Stomach (tissue), 8 donors: ENCODE measurements at regions not wholly inside any gene's neighbourhood (a gene's known extent, or its start where the extent isn't known, plus 50 kb on each side); places are given as distances from the start of the nearest gene placed in this dataset.
"Not testable (repeated sequence)": the region's sequence is repeated elsewhere in the genome, so short reads cannot be mapped to it uniquely, and the experiment has no call there.

Experiments used
- DNase-seq, 2 donors: peaks; one replicate each; pipeline versions ENCODE4 v3.0.0 to v3.0.0-alpha.2; 2013 to 2019
- H3K27ac ChIP-seq, 5 donors: fragments of 200-600 bp in 4 of 5; sonication (generic) in 4 of 5; one replicate each; pipeline ENCODE4 v1.5.1; 2013 to 2019; ENCODE audit warnings: mild to moderate bottlenecking in 1 of 5, moderate library complexity in 1 of 5
- H3K27me3 ChIP-seq, 3 donors: fragments of 200-600 bp; sonication (generic); one replicate each; pipeline ENCODE4 v1.5.1; 2017 to 2019; ENCODE audit warnings: mixed run types in 1 of 3
- H3K36me3 ChIP-seq, 4 donors: fragments of 200-600 bp; sonication (generic); 1 replicate in 3 of 4; 2 replicates in 1 of 4; pipeline ENCODE4 v1.5.1; 2016 to 2019
- H3K4me1 ChIP-seq, 4 donors: fragments of 200-600 bp; sonication (generic); one replicate each; pipeline ENCODE4 v1.5.1; 2016 to 2019
- H3K4me3 ChIP-seq, 4 donors: fragments of 200-600 bp; sonication (generic) in 3 of 4; one replicate each; pipeline ENCODE4 v1.5.1; 2016 to 2019; ENCODE audit warnings: mild to moderate bottlenecking in 1 of 4
- H3K9me3 ChIP-seq, 4 donors: fragments of 200-600 bp; sonication (generic); one replicate each; pipeline ENCODE4 v1.5.1; 2016 to 2019
- EP300 ChIP-seq: sonication (generic); formaldehyde crosslinking; IDR thresholded peaks from one replicate; pipeline ENCODE4 v1.6.1; 2017; ENCODE audit warnings: antibody characterized with exemption
- POLR2A ChIP-seq, 4 donors: fragments of 450-650 bp; IDR thresholded peaks; one replicate each; pipeline ENCODE4 v1.6.1; 2016; ENCODE audit warnings: antibody characterized with exemption in 4 of 4, control low read depth in 2 of 4, mild to moderate bottlenecking in 1 of 4, moderate library complexity in 1 of 4
- POLR2AphosphoS5 ChIP-seq, 3 donors: sonication (generic); formaldehyde crosslinking; IDR thresholded peaks; one replicate each; pipeline ENCODE4 v1.6.1; 2016; ENCODE audit warnings: antibody characterized with exemption in 3 of 3
- WGBS, 5 donors: extraction: QIAGEN DNeasy Blood & Tissue Kit in 3 of 5; methylation state at CpG; one replicate each; pipeline versions ENCODE4 v1.1.5 to v1.1.7; 2013 to 2018; 5-methylcytosine and 5-hydroxymethylcytosine counted together
- intact Hi-C: fragments of 100-400 bp; cut with DNase I; formaldehyde crosslinking; loops from one replicate; pipeline ENCODE4 v1.15.1; 2023; ENCODE audit warnings: low total_unique reads
- TF ChIP-seq, protein P1 (sequence below), 7 experiments: fragments of 450-650 bp in 4 of 7; fragments of 200-600 bp in 3 of 7; sonication (generic) in 3 of 7; IDR thresholded peaks; one replicate each; pipeline ENCODE4 v1.5.1; 2016 to 2019; ENCODE audit warnings: antibody characterized with exemption in 7 of 7, control low read depth in 2 of 7, mild to moderate bottlenecking in 1 of 7
- donor health status: healthy with polysubstance abuse.
- donor health status: Bipolar disorder and iron deficiency.
- donor health status: healthy.

DNA sequence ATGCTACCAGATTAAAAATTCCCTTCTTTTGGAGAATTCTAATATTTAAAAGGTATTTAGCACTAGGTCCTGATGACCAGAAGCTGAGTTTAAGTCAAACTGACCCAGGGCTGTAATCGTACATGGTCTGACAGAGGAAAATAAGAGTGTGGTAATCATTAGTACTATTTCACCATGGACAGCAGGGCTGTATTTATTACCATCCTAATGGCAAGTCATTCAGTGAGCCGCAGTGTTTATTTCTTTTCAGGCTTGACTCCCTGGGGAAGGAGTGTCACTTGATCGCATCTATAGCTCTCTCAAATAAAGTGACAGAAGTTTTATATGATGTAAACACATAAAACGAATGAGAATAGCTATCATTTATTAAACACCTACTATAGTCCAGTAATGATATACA lies 261.8 kb downstream of the BTG1 start:
- TF ChIP-seq POLR2AphosphoS5 (IDR thresholded peaks at IDR 0.05), result no peak
- no peak for TF ChIP-seq POLR2A (IDR thresholded peaks at IDR 0.05)
- TF ChIP-seq, protein P1, sequence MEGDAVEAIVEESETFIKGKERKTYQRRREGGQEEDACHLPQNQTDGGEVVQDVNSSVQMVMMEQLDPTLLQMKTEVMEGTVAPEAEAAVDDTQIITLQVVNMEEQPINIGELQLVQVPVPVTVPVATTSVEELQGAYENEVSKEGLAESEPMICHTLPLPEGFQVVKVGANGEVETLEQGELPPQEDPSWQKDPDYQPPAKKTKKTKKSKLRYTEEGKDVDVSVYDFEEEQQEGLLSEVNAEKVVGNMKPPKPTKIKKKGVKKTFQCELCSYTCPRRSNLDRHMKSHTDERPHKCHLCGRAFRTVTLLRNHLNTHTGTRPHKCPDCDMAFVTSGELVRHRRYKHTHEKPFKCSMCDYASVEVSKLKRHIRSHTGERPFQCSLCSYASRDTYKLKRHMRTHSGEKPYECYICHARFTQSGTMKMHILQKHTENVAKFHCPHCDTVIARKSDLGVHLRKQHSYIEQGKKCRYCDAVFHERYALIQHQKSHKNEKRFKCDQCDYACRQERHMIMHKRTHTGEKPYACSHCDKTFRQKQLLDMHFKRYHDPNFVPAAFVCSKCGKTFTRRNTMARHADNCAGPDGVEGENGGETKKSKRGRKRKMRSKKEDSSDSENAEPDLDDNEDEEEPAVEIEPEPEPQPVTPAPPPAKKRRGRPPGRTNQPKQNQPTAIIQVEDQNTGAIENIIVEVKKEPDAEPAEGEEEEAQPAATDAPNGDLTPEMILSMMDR (IDR thresholded peaks at IDR 0.05), result no peak
- Histone ChIP-seq H3K4me3 (no peak overlapping the region), H3K27me3 (no peaks in the 10 kb centered on the region), H3K36me3 (no peaks in the 10 kb centered on the region), H3K27ac (no peak overlapping the region), H3K4me1 (no peaks in the 10 kb centered on the region), H3K9me3 (no peaks in the 10 kb centered on the region)
- 72 to 91% (median 86%) methylated on average over 4 of the region's 4 CpGs for WGBS, 5 donors
- no peak for DNase-seq
- intact Hi-C loops, result no loop called here

DNA sequence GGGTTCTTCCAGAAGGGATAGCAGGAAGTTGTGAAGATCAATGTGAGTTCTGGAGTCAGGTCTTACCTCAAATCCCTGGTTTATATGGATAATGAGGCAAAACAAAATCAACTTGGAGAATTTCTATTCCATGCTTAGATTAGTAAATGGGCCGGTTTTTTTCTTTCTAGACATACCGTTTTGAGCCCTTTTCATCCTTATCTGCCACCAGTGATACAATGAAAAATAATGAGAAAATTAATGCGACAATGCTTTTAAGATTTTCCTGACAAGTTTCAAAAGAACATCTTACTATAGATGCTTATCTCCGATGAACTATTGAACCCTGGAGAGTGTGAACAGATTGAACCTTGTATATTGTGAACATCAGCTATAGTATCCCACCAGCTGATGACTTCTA lies 262.7 kb downstream of the BTG1 start:
- WGBS, 5 donors, result 83 to 89% (median 86%) methylated on average over 4 of the region's 4 CpGs

DNA sequence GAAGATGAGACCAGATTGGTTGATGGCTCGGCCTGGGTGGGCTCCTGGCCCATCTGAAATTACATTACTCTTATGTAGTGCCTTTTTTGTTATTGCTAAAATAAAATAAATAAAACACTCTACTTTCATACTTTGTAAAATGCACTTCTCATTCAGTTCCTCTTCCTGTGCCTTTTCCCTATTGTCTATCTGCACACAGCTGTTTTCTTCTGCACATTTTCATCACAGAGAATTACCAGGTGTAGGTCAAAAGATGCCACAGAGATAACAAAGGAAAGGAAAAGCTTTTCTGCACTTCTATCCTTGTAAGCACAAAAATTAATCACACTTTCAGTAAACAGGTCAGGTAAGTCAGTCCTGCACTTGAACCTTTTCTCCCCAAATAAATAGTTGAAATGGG lies 265.1 kb downstream of the BTG1 start:
- no peak for DNase-seq
- Histone ChIP-seq H3K9me3 (no peaks in the 10 kb centered on the region), H3K4me3 (no peak overlapping the region), H3K27me3 (no peaks in the 10 kb centered on the region), H3K4me1 (peaks cover 6 to 22% (median 7%) of the 10 kb centered on the region in 4 donors), H3K36me3 (no peaks in the 10 kb centered on the region), H3K27ac (no peak overlapping the region)
- intact Hi-C loops, result no loop called here
- TF ChIP-seq POLR2A (IDR thresholded peaks at IDR 0.05) (no peak), EP300 (no peak), POLR2AphosphoS5 (IDR thresholded peaks at IDR 0.05) (no peak)
- WGBS, 5 donors, result 94 to 97% (median 94%) methylated on average over 1 of the region's 1 CpG

More for the DNA sequence above, 262.7 kb downstream of the BTG1 start:
- H3K4me1 ChIP-seq, result peaks cover 0 to 3% (median 0%) of the 10 kb centered on the region in 4 donors
- no peaks in the 10 kb centered on the region for H3K27me3 ChIP-seq
- no peak for DNase-seq
- no peaks in the 10 kb centered on the region for H3K9me3 ChIP-seq
- no peak overlapping the region for H3K27ac ChIP-seq
- TF ChIP-seq POLR2AphosphoS5 (IDR thresholded peaks at IDR 0.05), result no peak
- TF ChIP-seq, protein P1 (IDR thresholded peaks at IDR 0.05), result no peak
- no peak for TF ChIP-seq EP300
- no peak for TF ChIP-seq POLR2A (IDR thresholded peaks at IDR 0.05)
- intact Hi-C loops, result no loop called here
- no peaks in the 10 kb centered on the region for H3K36me3 ChIP-seq
- H3K4me3 ChIP-seq, result no peak overlapping the region

DNA sequence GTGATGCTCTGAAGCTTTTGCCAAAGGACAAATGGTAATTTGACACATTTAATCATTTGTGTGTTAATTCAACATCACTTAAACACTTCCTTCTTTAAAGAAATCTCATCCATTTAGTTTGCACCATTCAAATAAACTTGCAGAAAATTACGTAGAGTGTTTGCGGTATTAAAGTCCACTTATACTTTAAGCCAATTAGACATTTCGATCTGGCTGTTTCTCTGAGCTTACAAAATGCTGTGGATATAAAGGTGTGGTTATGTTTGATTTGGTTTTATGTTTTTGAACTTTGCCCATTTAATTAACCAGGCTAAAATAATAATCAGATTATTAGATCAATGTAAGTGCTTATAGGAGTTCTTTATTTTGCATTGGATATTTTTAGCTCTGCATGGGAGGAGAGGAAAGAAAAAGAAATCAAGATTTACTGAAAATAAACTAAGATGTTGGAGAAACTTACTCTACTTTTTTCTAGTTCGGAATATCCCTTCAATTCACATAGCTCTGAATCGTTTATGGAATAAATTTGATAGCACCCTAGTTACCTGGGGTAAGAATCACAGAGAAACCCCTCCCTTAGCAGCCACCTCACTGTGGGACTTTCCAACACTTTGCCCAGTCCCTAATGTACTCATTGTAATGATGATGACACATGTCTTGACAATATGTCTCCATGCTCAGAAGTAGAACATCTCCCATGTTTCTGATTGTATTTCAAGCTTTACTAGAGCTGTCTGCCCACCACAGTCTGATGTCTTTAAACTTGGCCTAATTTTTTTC lies 268.0 kb downstream of the BTG1 start:
- Histone ChIP-seq H3K4me3 (no peak overlapping the region), H3K27me3 (no peaks in the 10 kb centered on the region), H3K27ac (peak overlapping the region; percentile 61 to 79 (median 69)), H3K36me3 (no peaks in the 10 kb centered on the region), H3K9me3 (no peaks in the 10 kb centered on the region), H3K4me1 (peaks cover 6 to 22% (median 7%) of the 10 kb centered on the region in 4 donors)
- WGBS, 5 donors, result 23 to 55% (median 44%) methylated on average over 5 of the region's 5 CpGs
- DNase-seq, result peak in 1 of 2 donors; percentile 63
- intact Hi-C loops, result no loop called here
- TF ChIP-seq EP300, result no peak
- TF ChIP-seq POLR2AphosphoS5 (IDR thresholded peaks at IDR 0.05), result no peak
- no peak for TF ChIP-seq POLR2A (IDR thresholded peaks at IDR 0.05)
- TF ChIP-seq, protein P1 (IDR thresholded peaks at IDR 0.05), result no peak

DNA sequence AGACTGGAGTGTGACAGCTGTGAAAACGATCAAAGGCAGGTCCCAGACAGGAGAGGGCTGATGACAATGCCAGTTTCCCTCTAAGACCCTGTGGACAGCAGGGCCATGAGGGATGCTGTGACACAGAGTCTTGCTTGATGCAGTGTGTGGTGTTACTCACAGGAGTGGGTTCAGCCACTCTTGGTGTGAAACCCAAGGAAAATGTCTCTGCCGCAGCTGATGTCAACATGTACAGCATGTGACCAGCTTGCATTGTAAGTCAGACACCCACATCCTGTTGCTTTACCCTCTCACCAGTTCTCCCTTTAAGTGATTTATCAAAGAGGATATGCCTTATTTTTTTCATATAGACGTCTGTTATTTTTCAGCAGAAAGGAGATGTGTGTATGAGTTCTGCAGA lies 268.6 kb downstream of the BTG1 start:
- H3K27ac ChIP-seq, result peak overlapping the region; percentile 35 to 79 (median 69)
- DNase-seq, result peak; percentile 52 to 87
- H3K4me1 ChIP-seq, result peaks cover 6 to 25% (median 7%) of the 10 kb centered on the region in 4 donors
- H3K27me3 ChIP-seq, result no peaks in the 10 kb centered on the region
- intact Hi-C loops, result no loop called here
- H3K4me3 ChIP-seq, result no peak overlapping the region
- H3K9me3 ChIP-seq, result no peaks in the 10 kb centered on the region
- peak; percentile 26 to 67 (median 52) for TF ChIP-seq POLR2AphosphoS5 (IDR thresholded peaks at IDR 0.05)
- TF ChIP-seq, protein P1 (IDR thresholded peaks at IDR 0.05), result no peak
- H3K36me3 ChIP-seq, result no peaks in the 10 kb centered on the region
- WGBS, 5 donors, result 5 to 30% (median 21%) methylated on average over 3 of the region's 3 CpGs

DNA sequence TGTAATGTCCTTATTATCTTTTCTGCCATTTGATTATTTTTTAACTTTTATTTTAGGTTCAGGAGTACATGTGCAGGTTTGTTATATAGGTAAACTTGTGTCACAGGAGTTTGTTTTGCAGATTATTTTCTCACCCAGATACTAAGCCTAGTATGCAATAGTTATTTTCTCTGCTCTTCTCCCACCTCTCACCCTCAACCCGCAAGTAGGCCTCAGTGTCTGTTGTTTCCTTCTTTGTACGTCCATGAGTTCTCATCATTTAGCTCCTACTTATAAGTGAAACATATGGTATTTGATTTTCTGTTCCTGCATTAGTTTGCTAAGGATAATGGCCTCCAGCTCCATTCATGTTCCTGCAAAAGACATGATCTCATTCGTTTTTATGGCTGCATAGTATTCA lies 270.0 kb downstream of the BTG1 start:
- Histone ChIP-seq H3K27ac (peak overlapping the region in 3 of 5 donors; percentile 61 to 75 (median 69)), H3K4me1 (peaks cover 6 to 35% (median 12%) of the 10 kb centered on the region in 4 donors)
- H3K27me3 ChIP-seq, intact Hi-C loops, H3K36me3 ChIP-seq, H3K4me3 ChIP-seq, H3K9me3 ChIP-seq, DNase-seq: not testable (repeated sequence)
- WGBS, 5 donors, result 78 to 93% (median 88%) methylated on average over 3 of the region's 3 CpGs
